Stomach (tissue), 4 donors: ENCODE measurements at regions not wholly inside any gene's neighbourhood (a gene's known extent, or its start where the extent isn't known, plus 50 kb on each side); places are given as distances from the start of the nearest gene placed in this dataset.

Experiments used
- EP300 ChIP-seq: sonication (generic); formaldehyde crosslinking; IDR thresholded peaks from one replicate; pipeline ENCODE4 v1.6.1; 2017; ENCODE audit warnings: antibody characterized with exemption
- POLR2AphosphoS5 ChIP-seq, 3 donors: sonication (generic); formaldehyde crosslinking; IDR thresholded peaks; one replicate each; pipeline ENCODE4 v1.6.1; 2016; ENCODE audit warnings: antibody characterized with exemption in 3 of 3
- TF ChIP-seq, protein P1 (sequence below), 7 experiments: fragments of 450-650 bp in 4 of 7; fragments of 200-600 bp in 3 of 7; sonication (generic) in 3 of 7; IDR thresholded peaks; one replicate each; pipeline ENCODE4 v1.5.1; 2016 to 2019; ENCODE audit warnings: antibody characterized with exemption in 7 of 7, control low read depth in 2 of 7, mild to moderate bottlenecking in 1 of 7

DNA sequence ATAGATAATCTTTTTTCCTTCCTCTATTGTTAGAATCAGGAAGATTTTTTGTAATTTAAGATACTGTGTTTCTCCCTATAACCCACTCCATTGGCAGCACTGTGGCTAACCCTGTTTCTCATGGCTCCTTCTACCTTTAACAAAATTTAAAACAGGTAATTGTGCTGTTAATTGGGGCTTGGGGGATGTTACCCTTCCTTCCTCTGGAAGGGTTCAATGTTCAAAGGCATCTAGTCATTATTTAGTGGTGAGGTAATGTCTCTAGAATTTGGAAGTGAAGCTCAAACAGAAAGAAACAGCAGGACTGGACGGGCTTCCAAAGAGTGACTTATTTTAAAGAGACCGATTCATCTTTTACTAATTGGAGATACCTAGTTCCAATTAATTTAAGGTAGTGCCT, 166.4 kb downstream of the TRIML1 start:
- TF ChIP-seq, protein P1, sequence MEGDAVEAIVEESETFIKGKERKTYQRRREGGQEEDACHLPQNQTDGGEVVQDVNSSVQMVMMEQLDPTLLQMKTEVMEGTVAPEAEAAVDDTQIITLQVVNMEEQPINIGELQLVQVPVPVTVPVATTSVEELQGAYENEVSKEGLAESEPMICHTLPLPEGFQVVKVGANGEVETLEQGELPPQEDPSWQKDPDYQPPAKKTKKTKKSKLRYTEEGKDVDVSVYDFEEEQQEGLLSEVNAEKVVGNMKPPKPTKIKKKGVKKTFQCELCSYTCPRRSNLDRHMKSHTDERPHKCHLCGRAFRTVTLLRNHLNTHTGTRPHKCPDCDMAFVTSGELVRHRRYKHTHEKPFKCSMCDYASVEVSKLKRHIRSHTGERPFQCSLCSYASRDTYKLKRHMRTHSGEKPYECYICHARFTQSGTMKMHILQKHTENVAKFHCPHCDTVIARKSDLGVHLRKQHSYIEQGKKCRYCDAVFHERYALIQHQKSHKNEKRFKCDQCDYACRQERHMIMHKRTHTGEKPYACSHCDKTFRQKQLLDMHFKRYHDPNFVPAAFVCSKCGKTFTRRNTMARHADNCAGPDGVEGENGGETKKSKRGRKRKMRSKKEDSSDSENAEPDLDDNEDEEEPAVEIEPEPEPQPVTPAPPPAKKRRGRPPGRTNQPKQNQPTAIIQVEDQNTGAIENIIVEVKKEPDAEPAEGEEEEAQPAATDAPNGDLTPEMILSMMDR (IDR thresholded peaks at IDR 0.05), result no peak
- TF ChIP-seq EP300 (no peak), POLR2AphosphoS5 (IDR thresholded peaks at IDR 0.05) (no peak)
